Adrenal gland (tissue), 9 donors: ENCODE measurements at regions not wholly inside any gene's neighbourhood (a gene's known extent, or its start where the extent isn't known, plus 50 kb on each side); places are given as distances from the start of the nearest gene placed in this dataset.

Experiments used
- DNase-seq, 7 donors: peaks; one replicate each; pipeline ENCODE4 v3.0.0-alpha.2; 2019 to 2020
- H3K27ac ChIP-seq, 5 donors: fragments of 200-600 bp; sonication (generic) in 4 of 5; 1 replicate in 3 of 5; 2 replicates in 2 of 5; pipeline versions ENCODE4 v1.5.1 to v1.8.0; 2016 to 2020; ENCODE audit warnings: mild to moderate bottlenecking in 1 of 5
- H3K27me3 ChIP-seq: fragments of 200-600 bp; 2 replicates; pipeline ENCODE4 v1.8.0; 2021
- H3K36me3 ChIP-seq, 2 donors: fragments of 200-600 bp; replicated peaks in 1 of 2; 1 replicate in 1 of 2; 2 replicates in 1 of 2; pipeline versions ENCODE4 v1.5.1 to v1.8.0; 2018 to 2022
- H3K4me1 ChIP-seq, 2 donors: fragments of 200-600 bp; replicated peaks in 1 of 2; 1 replicate in 1 of 2; 2 replicates in 1 of 2; pipeline versions ENCODE4 v1.5.1 to v1.8.0; 2018 to 2021
- H3K4me3 ChIP-seq, 4 donors: fragments of 200-600 bp; sonication (generic) in 3 of 4; one replicate each; pipeline ENCODE4 v1.5.1; 2016 to 2018
- H3K9me3 ChIP-seq, 3 donors: fragments of 200-600 bp; sonication (generic) in 1 of 3; replicated peaks in 1 of 3; 1 replicate in 2 of 3; 2 replicates in 1 of 3; pipeline versions ENCODE4 v1.5.1 to v1.8.0; 2016 to 2021
- CTCF ChIP-seq, 6 experiments: fragments of 450-650 bp in 4 of 6; fragments of 200-600 bp in 2 of 6; sonication (generic) in 1 of 6; IDR thresholded peaks; 1 replicate in 5 of 6; 2 replicates in 1 of 6; pipeline versions ENCODE4 v1.5.1 to v1.8.0; 2016 to 2021; ENCODE audit warnings: antibody characterized with exemption in 6 of 6, mild to moderate bottlenecking in 2 of 6, moderate library complexity in 1 of 6
- POLR2A ChIP-seq, 2 donors: fragments of 450-650 bp; IDR thresholded peaks; one replicate each; pipeline ENCODE4 v1.6.1; 2017; ENCODE audit warnings: antibody characterized with exemption in 2 of 2, mild to moderate bottlenecking in 2 of 2, moderate library complexity in 1 of 2
- WGBS, 4 donors: extraction: QIAGEN DNeasy Blood & Tissue Kit in 2 of 4; methylation state at CpG; one replicate each; pipeline versions ENCODE4 v1.1.5 to v1.1.7; 2013 to 2017; 5-methylcytosine and 5-hydroxymethylcytosine counted together
- intact Hi-C, 2 donors: fragments of 100-400 bp; cut with DNase I; formaldehyde crosslinking; loops; one replicate each; pipeline versions ENCODE4 v1.14.1 to v1.15.0; 2022 to 2023
- donor health status: healthy with polysubstance abuse.
- donor health status: Bipolar disorder and iron deficiency.
- donor health status: DM: yes; HTN: yes; CAD: no.
- donor health status: DM: no; HTN: no; CAD: no.
- donor health status: DM: no; HTN: no; CAD: no.

DNA sequence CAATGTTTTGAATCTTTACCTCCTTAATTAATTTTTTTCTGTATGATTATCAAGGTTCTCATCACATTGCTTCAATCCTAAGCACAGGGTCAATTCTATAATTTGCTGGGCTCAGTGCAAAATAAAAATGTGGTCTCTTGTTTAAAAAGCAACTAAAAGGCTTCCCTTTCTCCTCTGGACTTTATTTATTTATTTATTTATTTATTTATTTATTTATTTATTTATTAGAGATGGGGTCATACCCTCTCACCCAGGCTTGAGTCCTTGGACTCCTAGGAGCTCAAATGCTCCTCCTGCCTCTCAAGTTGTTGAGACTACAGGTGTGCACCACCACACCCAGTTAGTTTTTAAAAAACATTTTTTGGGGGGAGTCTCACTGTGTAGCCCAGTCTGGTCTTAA, 710.1 kb upstream of the REG3G start:
- H3K27ac ChIP-seq, result no peak overlapping the region
- no peaks in the 10 kb centered on the region for H3K9me3 ChIP-seq
- no peak overlapping the region for H3K4me3 ChIP-seq
- H3K27me3 ChIP-seq, result no peaks in the 10 kb centered on the region
- no peak for DNase-seq
- intact Hi-C loops, result no loop called here
- no peaks in the 10 kb centered on the region for H3K36me3 ChIP-seq
- H3K4me1 ChIP-seq, result no peaks in the 10 kb centered on the region
- TF ChIP-seq CTCF (IDR thresholded peaks at IDR 0.05) (no peak), POLR2A (IDR thresholded peaks at IDR 0.05) (no peak)

DNA sequence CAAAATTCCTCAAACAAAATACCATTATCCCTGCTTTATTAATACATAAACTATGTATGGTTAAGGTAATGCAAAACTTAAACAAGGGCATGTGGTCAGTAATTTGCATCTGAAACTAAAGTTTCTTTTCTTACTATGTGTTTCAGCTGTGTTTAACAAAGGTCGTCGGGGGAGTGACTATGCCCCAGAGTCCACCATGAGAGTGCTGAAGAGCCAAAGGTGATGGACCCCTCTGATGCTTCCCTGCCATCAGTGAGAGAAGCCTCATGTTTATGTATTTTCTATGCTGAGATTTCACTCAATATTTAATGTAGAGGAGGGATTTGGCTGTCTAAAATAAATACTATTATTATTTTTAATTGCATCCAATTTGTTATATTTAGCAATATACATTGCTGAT, 707.2 kb upstream of the REG3G start:
- no peaks in the 10 kb centered on the region for H3K36me3 ChIP-seq
- H3K4me1 ChIP-seq, result no peaks in the 10 kb centered on the region
- H3K4me3 ChIP-seq, result no peak overlapping the region
- no peak overlapping the region for H3K27ac ChIP-seq
- WGBS, 4 donors, result 59 to 70% (median 66%) methylated on average over 2 of the region's 2 CpGs
- intact Hi-C loops, result no loop called here
- no peak for TF ChIP-seq POLR2A (IDR thresholded peaks at IDR 0.05)
- no peak for TF ChIP-seq CTCF (IDR thresholded peaks at IDR 0.05)
- no peaks in the 10 kb centered on the region for H3K27me3 ChIP-seq
- no peak for DNase-seq
- H3K9me3 ChIP-seq, result no peaks in the 10 kb centered on the region

GRCh38 chr2:78330193-78330592, 695.3 kb upstream of the REG3G start:
- TF ChIP-seq CTCF (IDR thresholded peaks at IDR 0.05) (no peak), POLR2A (IDR thresholded peaks at IDR 0.05) (no peak)
- intact Hi-C loops, result no loop called here

DNA sequence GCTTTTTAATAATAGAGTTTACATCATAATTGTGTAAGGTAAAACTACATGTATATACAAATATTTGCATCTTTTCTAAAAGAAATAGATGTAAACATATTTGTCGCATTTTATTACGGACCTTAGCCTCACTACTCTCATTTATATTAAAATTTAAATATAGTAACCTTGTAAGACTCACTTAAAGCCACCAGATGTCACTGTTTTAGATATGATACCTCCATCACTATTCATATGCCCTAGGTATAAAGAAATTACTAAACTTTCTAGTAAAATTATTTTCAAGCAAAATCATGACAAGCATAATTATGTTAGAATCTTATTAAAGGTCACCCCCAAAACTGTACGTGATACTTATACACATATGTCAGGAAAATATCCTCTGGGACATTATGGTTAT, 674.3 kb upstream of the REG3G start:
- H3K9me3 ChIP-seq, result no peaks in the 10 kb centered on the region
- H3K4me1 ChIP-seq, result no peaks in the 10 kb centered on the region
- no peaks in the 10 kb centered on the region for H3K27me3 ChIP-seq
- no peak for DNase-seq
- intact Hi-C loops, result no loop called here
- peak in 3 of 6 experiments; percentile 8 to 20 (median 19) for TF ChIP-seq CTCF (IDR thresholded peaks at IDR 0.05)
- no peak for TF ChIP-seq POLR2A (IDR thresholded peaks at IDR 0.05)
- WGBS, 4 donors, result 59 to 62% (median 60%) methylated on average over 3 of the region's 3 CpGs
- no peak overlapping the region for H3K27ac ChIP-seq
- H3K36me3 ChIP-seq, result no peaks in the 10 kb centered on the region
- H3K4me3 ChIP-seq, result no peak overlapping the region

More at GRCh38 chr2:78330193-78330592, 695.3 kb upstream of the REG3G start:
- DNase-seq, result no peak
- Histone ChIP-seq H3K4me1 (no peaks in the 10 kb centered on the region), H3K4me3 (no peak overlapping the region), H3K27ac (no peak overlapping the region), H3K36me3 (no peaks in the 10 kb centered on the region), H3K9me3 (no peaks in the 10 kb centered on the region), H3K27me3 (no peaks in the 10 kb centered on the region)
